ENCODE measurements at regions not wholly inside any gene's neighbourhood (a gene's known extent, or its start where the extent isn't known, plus 50 kb on each side); places are given as distances from the start of the nearest gene placed in this dataset.

GRCh38 chr12:22932431-22932830, 307.5 kb downstream of the ETNK1 start:
- H3K79me1 ChIP-seq (ENCODE audit: low read depth in 1 of 2, low read length in 2 of 2): no peaks in the 10 kb centered on the region
- no peaks in the 10 kb centered on the region for H3K9me3 ChIP-seq (ENCODE audit: control insufficient read depth, insufficient read depth, low read length)
- no TSS peak for BruUV-seq (replicated peaks)
- no peak overlapping the region for H3K4ac ChIP-seq (ENCODE audit: low read depth, low read length)
- DNase-seq (no peak), ATAC-seq (ENCODE audit: low read depth) (no peak)
- no peaks in the 10 kb centered on the region for H3K4me1 ChIP-seq (ENCODE audit: control insufficient read depth, insufficient read depth, low read length)
- no peak overlapping the region for H2AK5ac ChIP-seq (ENCODE audit: low read depth, low read length)
- H3K36me3 ChIP-seq (ENCODE audit: control insufficient read depth, insufficient read depth, low read length): no peaks in the 10 kb centered on the region
- H3K56ac ChIP-seq (ENCODE audit: extremely low read depth, insufficient read depth, low read length): no peak overlapping the region
- H2BK5ac ChIP-seq (ENCODE audit: low read depth, low read length, poor library complexity, severe bottlenecking): no peak overlapping the region
- in situ Hi-C loops (cut with MboI; ENCODE audit: low sequenced_read_pairs): no loop called here
- no peak overlapping the region for H3K23ac ChIP-seq (ENCODE audit: low read depth, low read length)
- POLR2A ChIA-PET (ENCODE audit: unreplicated experiment): no interaction called here
- no peak overlapping the region for H3K4me2 ChIP-seq (ENCODE audit: low read depth, low read length)
- no CpG with 5 or more reads among the region's 1 CpG for WGBS, 2 experiments (ENCODE audit: extremely low coverage in 2 of 2, insufficient read length in 1 of 2)
- CTCF ChIA-PET: no interaction called here
- no peak overlapping the region for H2BK20ac ChIP-seq (ENCODE audit: low read depth, low read length)
- no peak overlapping the region for H3K14ac ChIP-seq (replicated peaks; ENCODE audit: low read depth, low read length)
- H4K20me1 ChIP-seq (ENCODE audit: insufficient read depth, low read length): no peaks in the 10 kb centered on the region
- no peak overlapping the region for H3K9ac ChIP-seq (ENCODE audit: low read depth, low read length)
- H3K27ac ChIP-seq (ENCODE audit: insufficient read depth, low read length): no peak overlapping the region
- H4K5ac ChIP-seq (ENCODE audit: low read depth, low read length): no peak overlapping the region
- 0 out of 2 replicates have a peak, but pooled peaks cover 2% of the 10 kb centered on the region for H3K27me3 ChIP-seq (ENCODE audit: control insufficient read depth, insufficient read depth, low read length)
- no peaks in the 10 kb centered on the region for H3K9me1 ChIP-seq (ENCODE audit: insufficient read depth, low read length)
- H2AK9ac ChIP-seq (replicated peaks; ENCODE audit: low read depth, low read length, poor library complexity): no peak overlapping the region
- H2AFZ ChIP-seq (replicated peaks; ENCODE audit: low read length, poor library complexity): no peak overlapping the region
- dilution Hi-C loops (cut with HindIII; ENCODE audit: low sequenced_read_pairs, unreplicated experiment): no loop called here
- H4K91ac ChIP-seq (ENCODE audit: insufficient read depth, low read depth, low read length): no peak overlapping the region
- no peak overlapping the region for H4K8ac ChIP-seq (ENCODE audit: low read depth in 2 of 2, low read length in 2 of 2)
- no peak overlapping the region for H2BK15ac ChIP-seq (ENCODE audit: low read depth, low read length)
- intact Hi-C loops (cut with micrococcal nuclease): no loop called here
- H3K4me3 ChIP-seq (ENCODE audit: insufficient read depth, low read depth, low read length): no peak overlapping the region
- H2BK120ac ChIP-seq (ENCODE audit: low read depth, low read length): no peak overlapping the region
- no peak overlapping the region for H3K18ac ChIP-seq (ENCODE audit: low read depth, low read length)
- TF ChIP-seq POLR2A (IDR thresholded peaks at IDR 0.05; ENCODE audit: low read depth, low read length) (no peak), RCOR1 (IDR thresholded peaks at IDR 0.05; ENCODE audit: insufficient replicate concordance, low read length) (no peak), MXI1 (IDR thresholded peaks at IDR 0.05; ENCODE audit: borderline replicate concordance, low read depth, low read length) (no peak), CHD1 (IDR thresholded peaks at IDR 0.05; ENCODE audit: low read depth, low read length) (no peak)
